Activated B cell treated with CpG ODN at 0.5 μM for 24 hours (primary cell): ENCODE measurements at regions not wholly inside any gene's neighbourhood (a gene's known extent, or its start where the extent isn't known, plus 50 kb on each side); places are given as distances from the start of the nearest gene placed in this dataset.
"Not testable (repeated sequence)": the region's sequence is repeated elsewhere in the genome, so short reads cannot be mapped to it uniquely, and the experiment has no call there.

Experiments used
- ATAC-seq: fragments of 200-7000 bp; cut with Tn5 transposase; one replicate; pipeline ENCODE4 v1.10.0; 2021; ENCODE audit warnings: low read depth, mild to moderate bottlenecking, moderate library complexity
- CTCF ChIA-PET: fragments of 350-600 bp; sonication (Branson Sonifier 250); formaldehyde crosslinking; loops from one replicate; lab custom pipeline; 2021; ENCODE audit warnings: antibody characterized with exemption; lab: Charles Lee
- POLR2A ChIA-PET: fragments of 350-600 bp; sonication (Branson Sonifier 250); formaldehyde crosslinking; loops from one replicate; lab custom pipeline; 2021; ENCODE audit warnings: antibody characterized with exemption; lab: Charles Lee
- DNase-seq: peaks from one replicate; pipeline ENCODE4 v3.0.0; 2022
- H3K27ac Mint-ChIP-seq: one replicate; pipeline ENCODE4 v1.8.0; 2020; ENCODE audit warnings: mixed read lengths
- H3K27me3 Mint-ChIP-seq: one replicate; pipeline ENCODE4 v1.8.0; 2021; ENCODE audit warnings: mixed read lengths
- H3K36me3 Mint-ChIP-seq: one replicate; pipeline ENCODE4 v1.8.0; 2021; ENCODE audit warnings: low read depth, mixed read lengths
- H3K4me1 Mint-ChIP-seq: one replicate; pipeline ENCODE4 v1.8.0; 2021; ENCODE audit warnings: mixed read lengths
- H3K4me3 Mint-ChIP-seq: one replicate; pipeline ENCODE4 v1.8.0; 2020; ENCODE audit warnings: mild to moderate bottlenecking, mixed read lengths
- H3K9me3 Mint-ChIP-seq: one replicate; pipeline ENCODE4 v1.8.0; 2020; ENCODE audit warnings: mixed read lengths
- intact Hi-C: fragments of 100-400 bp; cut with micrococcal nuclease; formaldehyde crosslinking; loops from one replicate; pipeline ENCODE4 v1.15.1; 2024
- TF ChIP-seq, protein P1 (sequence below): fragments of 200-600 bp; IDR thresholded peaks from one replicate; pipeline ENCODE4 v1.8.0; 2022; ENCODE audit warnings: antibody characterized with exemption, mild to moderate bottlenecking

DNA sequence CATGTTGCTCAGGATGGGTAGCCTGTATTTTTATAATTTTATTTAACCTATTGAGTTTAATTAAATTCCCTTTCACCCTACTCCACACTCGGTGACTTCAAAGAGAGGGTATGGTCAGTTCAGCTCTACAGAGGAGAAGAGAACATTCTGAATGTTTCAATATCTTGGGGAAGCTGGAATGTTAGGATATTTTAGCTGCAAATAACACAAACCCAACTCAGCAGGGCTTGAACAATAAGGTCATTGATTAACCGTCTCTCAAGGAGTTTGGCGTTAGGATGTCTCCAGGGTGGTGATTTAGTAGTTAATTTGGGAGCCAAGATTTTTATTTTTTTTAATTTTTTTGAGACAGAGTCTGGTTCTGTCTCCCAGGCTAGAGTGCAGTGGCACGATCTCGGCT lies 143.6 kb upstream of the SALL4 start:
- Mint-ChIP-seq H3K4me3 (no peak overlapping the region), H3K4me1 (no peaks in the 10 kb centered on the region), H3K27me3 (peaks cover 2% of the 10 kb centered on the region), H3K27ac (no peak overlapping the region), H3K9me3 (no peaks in the 10 kb centered on the region), H3K36me3 (no peaks in the 10 kb centered on the region)
- CTCF ChIA-PET, result no interaction called here
- intact Hi-C loops, result no loop called here
- DNase-seq, result no peak
- POLR2A ChIA-PET, result no interaction called here
- TF ChIP-seq, protein P1, sequence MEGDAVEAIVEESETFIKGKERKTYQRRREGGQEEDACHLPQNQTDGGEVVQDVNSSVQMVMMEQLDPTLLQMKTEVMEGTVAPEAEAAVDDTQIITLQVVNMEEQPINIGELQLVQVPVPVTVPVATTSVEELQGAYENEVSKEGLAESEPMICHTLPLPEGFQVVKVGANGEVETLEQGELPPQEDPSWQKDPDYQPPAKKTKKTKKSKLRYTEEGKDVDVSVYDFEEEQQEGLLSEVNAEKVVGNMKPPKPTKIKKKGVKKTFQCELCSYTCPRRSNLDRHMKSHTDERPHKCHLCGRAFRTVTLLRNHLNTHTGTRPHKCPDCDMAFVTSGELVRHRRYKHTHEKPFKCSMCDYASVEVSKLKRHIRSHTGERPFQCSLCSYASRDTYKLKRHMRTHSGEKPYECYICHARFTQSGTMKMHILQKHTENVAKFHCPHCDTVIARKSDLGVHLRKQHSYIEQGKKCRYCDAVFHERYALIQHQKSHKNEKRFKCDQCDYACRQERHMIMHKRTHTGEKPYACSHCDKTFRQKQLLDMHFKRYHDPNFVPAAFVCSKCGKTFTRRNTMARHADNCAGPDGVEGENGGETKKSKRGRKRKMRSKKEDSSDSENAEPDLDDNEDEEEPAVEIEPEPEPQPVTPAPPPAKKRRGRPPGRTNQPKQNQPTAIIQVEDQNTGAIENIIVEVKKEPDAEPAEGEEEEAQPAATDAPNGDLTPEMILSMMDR, result no peak
- ATAC-seq, result no peak

DNA sequence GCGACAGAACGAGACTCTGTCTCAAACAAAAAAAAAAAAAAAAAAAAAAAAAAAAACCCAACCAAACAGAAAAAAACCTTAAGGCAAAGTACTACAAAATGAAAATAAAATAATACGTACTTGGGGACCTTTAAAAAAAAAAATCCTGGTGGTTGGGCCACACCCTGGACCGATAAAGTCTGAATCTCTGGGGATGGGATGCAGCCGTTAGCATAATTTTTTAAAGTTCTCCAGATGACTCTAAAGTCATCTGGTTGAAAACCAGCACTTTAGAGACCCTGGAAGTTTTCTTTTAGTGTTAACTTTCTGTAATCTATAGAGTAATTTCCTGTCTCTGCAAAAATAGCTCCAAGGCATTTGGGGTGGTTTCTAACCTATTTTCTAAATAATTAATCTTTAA lies 142.9 kb upstream of the SALL4 start:
- POLR2A ChIA-PET, result no interaction called here
- Mint-ChIP-seq H3K36me3 (no peaks in the 10 kb centered on the region), H3K4me3 (no peak overlapping the region), H3K27ac (no peak overlapping the region), H3K4me1 (no peaks in the 10 kb centered on the region), H3K27me3 (peaks cover 2% of the 10 kb centered on the region), H3K9me3 (no peaks in the 10 kb centered on the region)
- intact Hi-C loops, result no loop called here
- ATAC-seq, result no peak
- CTCF ChIA-PET, result no interaction called here
- DNase-seq, result no peak
- TF ChIP-seq, protein P1, result no peak

DNA sequence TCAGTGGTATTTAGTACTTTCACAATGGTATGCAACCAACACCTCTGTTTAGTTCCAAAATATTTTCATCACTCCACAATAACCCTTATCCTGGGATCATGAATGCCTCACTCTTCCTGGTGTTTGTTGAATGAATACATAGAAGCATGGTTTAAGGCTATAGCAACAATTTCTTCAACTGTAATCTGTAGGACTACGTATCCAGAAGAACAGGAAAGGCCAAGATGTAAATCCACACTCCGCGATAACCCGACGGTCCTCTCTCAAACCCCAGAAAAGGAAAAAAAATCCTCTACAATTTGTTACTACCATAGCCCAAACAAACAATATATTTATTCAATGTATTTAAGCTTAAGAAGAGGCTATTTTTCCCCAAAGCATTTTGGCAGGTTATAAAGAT lies 141.4 kb upstream of the SALL4 start:
- CTCF ChIA-PET, result no interaction called here
- ATAC-seq (no peak), DNase-seq (no peak)
- peaks cover 2% of the 10 kb centered on the region for H3K27me3 Mint-ChIP-seq
- POLR2A ChIA-PET, result no interaction called here
- intact Hi-C loops, result no loop called here
- H3K4me1 Mint-ChIP-seq, result no peaks in the 10 kb centered on the region
- no peaks in the 10 kb centered on the region for H3K9me3 Mint-ChIP-seq
- no peaks in the 10 kb centered on the region for H3K36me3 Mint-ChIP-seq
- no peak overlapping the region for H3K27ac Mint-ChIP-seq
- TF ChIP-seq, protein P1, result no peak
- H3K4me3 Mint-ChIP-seq, result no peak overlapping the region

DNA sequence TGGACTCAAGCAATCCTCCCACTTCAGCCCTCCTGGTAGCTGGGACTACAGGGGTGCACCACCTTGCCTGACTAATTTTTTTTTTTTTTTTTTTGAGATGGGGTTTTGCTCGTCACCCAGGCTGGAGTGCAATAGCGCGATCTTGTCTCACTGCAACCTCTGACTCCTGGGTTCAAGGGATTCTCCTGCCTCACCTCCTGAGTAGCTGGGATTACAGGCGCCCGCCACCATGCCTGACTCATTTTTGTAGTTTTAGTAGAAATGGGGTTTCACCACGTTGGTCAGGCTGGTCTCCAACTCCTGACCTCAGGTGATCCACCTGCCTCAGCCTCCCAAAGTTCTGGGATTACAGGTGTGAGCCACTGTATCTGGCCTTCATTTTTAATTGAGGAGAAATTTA lies 141.0 kb upstream of the SALL4 start:
- H3K27me3 Mint-ChIP-seq, ATAC-seq, DNase-seq, H3K4me3 Mint-ChIP-seq, intact Hi-C loops, H3K4me1 Mint-ChIP-seq, H3K36me3 Mint-ChIP-seq, H3K9me3 Mint-ChIP-seq, CTCF ChIA-PET, H3K27ac Mint-ChIP-seq, POLR2A ChIA-PET: not testable (repeated sequence)

DNA sequence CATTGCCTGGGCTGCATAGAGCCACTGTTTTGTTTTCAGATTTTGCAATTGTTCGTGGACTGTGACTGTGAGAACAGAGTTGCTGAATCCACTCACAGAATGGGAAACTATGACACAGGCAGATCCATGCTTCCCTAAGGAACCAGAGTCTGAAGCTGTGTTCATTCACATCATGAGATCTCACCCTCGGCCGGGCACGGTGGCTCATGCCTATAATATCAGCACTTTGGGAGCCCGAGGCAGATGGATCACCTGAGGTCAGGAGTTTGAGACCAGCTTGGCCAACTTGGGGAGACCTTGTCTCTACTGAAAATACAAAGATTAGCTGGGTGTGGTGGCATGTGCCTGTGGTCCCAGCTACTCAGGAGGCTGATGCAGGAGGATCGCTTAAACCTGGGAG lies 139.2 kb upstream of the SALL4 start:
- H3K27me3 Mint-ChIP-seq, result peaks cover 2% of the 10 kb centered on the region
- intact Hi-C loops, result no loop called here
- no peak for DNase-seq
- TF ChIP-seq, protein P1, result no peak
- ATAC-seq, result no peak
- ChIA-PET POLR2A (no interaction called here), CTCF (no interaction called here)
- H3K27ac Mint-ChIP-seq, result no peak overlapping the region
- H3K4me3 Mint-ChIP-seq, result no peak overlapping the region
- H3K4me1 Mint-ChIP-seq, result no peaks in the 10 kb centered on the region
- H3K9me3 Mint-ChIP-seq, result no peaks in the 10 kb centered on the region
- no peaks in the 10 kb centered on the region for H3K36me3 Mint-ChIP-seq

DNA sequence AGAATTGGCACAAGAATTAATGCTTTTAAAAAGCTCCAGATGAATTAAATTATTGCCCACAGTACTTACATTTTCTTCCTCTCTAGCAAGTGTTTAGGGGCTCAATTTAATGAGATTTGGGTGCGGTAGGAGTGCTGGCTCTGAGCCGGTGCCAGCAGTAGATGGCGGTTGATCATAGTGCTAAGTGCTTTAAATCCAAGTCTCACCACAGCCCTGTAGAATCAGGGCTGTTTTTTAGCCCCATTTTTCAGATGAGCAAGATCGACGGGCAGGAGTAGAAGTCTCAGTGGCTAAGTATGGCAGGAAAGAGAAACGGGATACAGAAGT lies 136.9 kb upstream of the SALL4 start:
- DNase-seq, result no peak
- ChIA-PET CTCF (no interaction called here), POLR2A (no interaction called here)
- Mint-ChIP-seq H3K4me1 (no peaks in the 10 kb centered on the region), H3K9me3 (no peaks in the 10 kb centered on the region), H3K27me3 (peaks cover 2% of the 10 kb centered on the region), H3K27ac (no peak overlapping the region), H3K4me3 (no peak overlapping the region), H3K36me3 (no peaks in the 10 kb centered on the region)
- TF ChIP-seq, protein P1, result no peak
- ATAC-seq, result no peak
- intact Hi-C loops, result no loop called here
